ENCODE measurements at regions not wholly inside any gene's neighbourhood (a gene's known extent, or its start where the extent isn't known, plus 50 kb on each side); places are given as distances from the start of the nearest gene placed in this dataset.

DNA sequence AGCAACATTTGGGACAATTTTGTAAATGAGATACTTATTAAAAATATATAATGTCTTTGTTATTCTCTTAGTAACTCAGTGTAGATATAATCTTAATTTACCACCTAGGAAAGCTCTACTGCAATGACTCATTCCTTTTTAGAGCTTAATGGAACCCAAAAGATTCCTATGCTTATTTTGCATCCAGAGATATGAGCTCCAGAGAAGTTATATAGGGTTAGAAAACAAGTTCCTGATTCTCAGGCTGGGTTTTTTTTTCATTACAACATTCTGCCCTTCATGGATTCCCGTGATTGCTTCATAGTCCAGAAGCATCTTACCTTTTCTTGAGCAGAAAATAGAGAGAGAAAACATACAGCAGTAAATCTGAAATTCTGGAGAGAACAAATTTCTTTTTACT is 57.9 kb upstream of the CXCL8 start:
- H3K36me3 ChIP-seq (ENCODE audit: control insufficient read depth in 2 of 2, extremely low read depth in 1 of 2, insufficient read depth in 2 of 2, low read length in 2 of 2), result no peaks in the 10 kb centered on the region
- no peaks in the 10 kb centered on the region for H4K20me1 ChIP-seq (replicated peaks; ENCODE audit: control insufficient read depth, extremely low read depth, insufficient read depth, low read length)
- BruUV-seq (replicated peaks), result no TSS peak
- TF ChIP-seq POLR2A (IDR thresholded peaks at IDR 0.05; ENCODE audit: low read depth, low read length), result no peak
- TF ChIP-seq JUN (IDR thresholded peaks at IDR 0.05; ENCODE audit: borderline replicate concordance, insufficient read depth, insufficient read length, low read depth), result no peak
- TF ChIP-seq MYC (IDR thresholded peaks at IDR 0.05; ENCODE audit: low read depth, low read length), result no peak
- TF ChIP-seq GATA2 (IDR thresholded peaks at IDR 0.05; ENCODE audit: insufficient read depth, insufficient read length, low read depth, low read length), result no peak
- TF ChIP-seq, protein P1, sequence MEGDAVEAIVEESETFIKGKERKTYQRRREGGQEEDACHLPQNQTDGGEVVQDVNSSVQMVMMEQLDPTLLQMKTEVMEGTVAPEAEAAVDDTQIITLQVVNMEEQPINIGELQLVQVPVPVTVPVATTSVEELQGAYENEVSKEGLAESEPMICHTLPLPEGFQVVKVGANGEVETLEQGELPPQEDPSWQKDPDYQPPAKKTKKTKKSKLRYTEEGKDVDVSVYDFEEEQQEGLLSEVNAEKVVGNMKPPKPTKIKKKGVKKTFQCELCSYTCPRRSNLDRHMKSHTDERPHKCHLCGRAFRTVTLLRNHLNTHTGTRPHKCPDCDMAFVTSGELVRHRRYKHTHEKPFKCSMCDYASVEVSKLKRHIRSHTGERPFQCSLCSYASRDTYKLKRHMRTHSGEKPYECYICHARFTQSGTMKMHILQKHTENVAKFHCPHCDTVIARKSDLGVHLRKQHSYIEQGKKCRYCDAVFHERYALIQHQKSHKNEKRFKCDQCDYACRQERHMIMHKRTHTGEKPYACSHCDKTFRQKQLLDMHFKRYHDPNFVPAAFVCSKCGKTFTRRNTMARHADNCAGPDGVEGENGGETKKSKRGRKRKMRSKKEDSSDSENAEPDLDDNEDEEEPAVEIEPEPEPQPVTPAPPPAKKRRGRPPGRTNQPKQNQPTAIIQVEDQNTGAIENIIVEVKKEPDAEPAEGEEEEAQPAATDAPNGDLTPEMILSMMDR (IDR thresholded peaks at IDR 0.05; ENCODE audit: extremely low read depth in 1 of 2, insufficient read depth in 1 of 2, low read depth in 1 of 2, low read length in 2 of 2), result no peak
- TF ChIP-seq FOS (IDR thresholded peaks at IDR 0.05; ENCODE audit: borderline replicate concordance, insufficient read depth, low read length), result no peak
- TF ChIP-seq EZH2 (IDR thresholded peaks at IDR 0.05; ENCODE audit: borderline replicate concordance, low read depth, low read length, severe bottlenecking), result no peak
- TF ChIP-seq, protein P2, sequence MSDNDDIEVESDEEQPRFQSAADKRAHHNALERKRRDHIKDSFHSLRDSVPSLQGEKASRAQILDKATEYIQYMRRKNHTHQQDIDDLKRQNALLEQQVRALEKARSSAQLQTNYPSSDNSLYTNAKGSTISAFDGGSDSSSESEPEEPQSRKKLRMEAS (IDR thresholded peaks at IDR 0.05; ENCODE audit: insufficient read depth, insufficient read length), result no peak
- TF ChIP-seq POLR2AphosphoS5 (IDR thresholded peaks at IDR 0.05; ENCODE audit: insufficient read depth, low read depth, low read length), result no peak
- H2AFZ ChIP-seq (ENCODE audit: low read depth, low read length), result no peak overlapping the region
- no peak overlapping the region for H3K9ac ChIP-seq (replicated peaks; ENCODE audit: extremely low read depth, insufficient read depth, low read length)
- H3K27me3 ChIP-seq (ENCODE audit: control insufficient read depth in 2 of 2, insufficient read depth in 2 of 2, low read length in 2 of 2), result no peaks in the 10 kb centered on the region
- no peaks in the 10 kb centered on the region for H3K9me1 ChIP-seq (replicated peaks; ENCODE audit: control insufficient read depth, extremely low read depth, insufficient read depth, low read length)
- no peaks in the 10 kb centered on the region for H3K79me2 ChIP-seq (ENCODE audit: control insufficient read depth, insufficient read depth, low read length)
- no peaks in the 10 kb centered on the region for H3K9me3 ChIP-seq (replicated peaks; ENCODE audit: control insufficient read depth, insufficient read depth, low read length)
- no peak for DNase-seq (ENCODE audit: low read depth, low spot score)
- dilution Hi-C loops (cut with MboI; ENCODE audit: extremely low pct_ligation_motif_present, low sequenced_read_pairs) (no loop called here), intact Hi-C loops (cut with micrococcal nuclease) (no loop called here)
- H3K4me2 ChIP-seq (ENCODE audit: insufficient read depth, low read length), result no peak overlapping the region
- H3K4me1 ChIP-seq (ENCODE audit: control insufficient read depth, extremely low read depth, insufficient read depth, low read length), result peaks cover 19% of the 10 kb centered on the region
- POLR2A ChIA-PET, result interaction anchor here (1.1 kb wide), 1 partner anchor 16 kb away, joined by 3 read pairs; no protein-coding TSS in a partner anchor
- no peak for FAIRE-seq
- no peak overlapping the region for H3K4me3 ChIP-seq (replicated peaks in 1 of 3; ENCODE audit: insufficient read depth in 1 of 3, low read depth in 1 of 3, low read length in 3 of 3)
- no peak overlapping the region for H3K27ac ChIP-seq (ENCODE audit: insufficient read depth, low read depth, low read length)
- CTCF ChIA-PET, result interaction anchor here (0.8 to 1.6 kb wide), 5 partner anchors 13 to 452 kb away, joined by 3 to 4 read pairs (median 3); no protein-coding TSS in a partner anchor
